SU-DHL-6 (cell line): ENCODE measurements at regions not wholly inside any gene's neighbourhood (a gene's known extent, or its start where the extent isn't known, plus 50 kb on each side); places are given as distances from the start of the nearest gene placed in this dataset.

Experiments used
- CTCF ChIP-seq: fragments of 200-600 bp; sonication (generic); IDR thresholded peaks from one replicate; pipeline ENCODE4 v1.5.1; 2017; ENCODE audit warnings: antibody characterized with exemption, mild to moderate bottlenecking, low read length, moderate library complexity; ENCODE audit not compliant: insufficient read depth, poor library complexity, severe bottlenecking
- EZH2phosphoT487 ChIP-seq: fragments of 200-600 bp; sonication (generic), shearing (Covaris generic); conservative IDR thresholded peaks from 2 replicates; pipeline ENCODE4 v1.6.1; 2018; ENCODE audit warnings: mild to moderate bottlenecking, antibody characterized with exemption, low read length, moderate library complexity, mixed read lengths

- TF ChIP-seq CTCF (no peak), EZH2phosphoT487 (no peak)
These were observed 54.3 kb upstream of the ZNF254 start for GRCh38 chr19:24032651-24033050.
